SK-N-SH (cell line): ENCODE measurements at regions not wholly inside any gene's neighbourhood (a gene's known extent, or its start where the extent isn't known, plus 50 kb on each side); places are given as distances from the start of the nearest gene placed in this dataset.

Experiments
- CTCF ChIA-PET: fragments of 300-600, 350-600 bp; formaldehyde crosslinking; extraction: SDS; loops from one replicate; lab custom pipeline; 2021; lab: Yijun Ruan, JAX
- POLR2A ChIA-PET: fragments of 350-600 bp; sonication (Branson Sonifier 250); formaldehyde crosslinking; extraction: SDS; loops from one replicate; lab custom pipeline; 2020; ENCODE audit warnings: antibody characterized with exemption, inconsistent platforms; lab: Yijun Ruan, JAX
- DNase-seq: peaks from one replicate; pipeline ENCODE4 v3.0.0; 2012
- H2AFZ ChIP-seq: fragments of 200-600 bp; sonication (generic); 2 replicates; pipeline ENCODE4 v1.8.1; 2016; ENCODE audit warnings: antibody characterized with exemption, mild to moderate bottlenecking, low read depth
- H3F3A ChIP-seq: fragments of 200-600 bp; sonication (generic); replicated peaks from 2 replicates; pipeline ENCODE3; 2016; ENCODE audit warnings: antibody characterized with exemption, mild to moderate bottlenecking; ENCODE audit not compliant: insufficient read depth
- H3K27ac ChIP-seq, 2 experiments: fragments of 200-500 bp in 1 of 2; fragments of 200-600 bp in 1 of 2; sonication (Bioruptor generic) in 1 of 2; sonication (generic), shearing (Covaris generic) in 1 of 2; 2 replicates each; pipeline versions ENCODE4 v1.5.1 to v1.6.1; 2014 to 2016; ENCODE audit warnings: low read depth in 2 of 2, inconsistent platforms in 1 of 2, low read length in 1 of 2, mild to moderate bottlenecking in 1 of 2, mixed read lengths in 1 of 2
- H3K27me3 ChIP-seq: fragments of 200-600 bp; sonication (generic), shearing (Covaris generic); 2 replicates; pipeline ENCODE4 v1.6.1; 2016; ENCODE audit warnings: mixed run types; ENCODE audit not compliant: insufficient read depth
- H3K36me3 ChIP-seq, 2 experiments: fragments of 200-500 bp in 1 of 2; fragments of 200-600 bp in 1 of 2; sonication (Bioruptor generic) in 1 of 2; sonication (generic) in 1 of 2; replicated peaks in 1 of 2; 2 replicates each; pipeline versions ENCODE3 to v1.5.1; 2014 to 2016; ENCODE audit warnings: low read length in 1 of 2, mild to moderate bottlenecking in 1 of 2; ENCODE audit not compliant: insufficient read depth in 2 of 2, control insufficient read depth in 1 of 2
- H3K4me1 ChIP-seq, 2 experiments: fragments of 200-500 bp in 1 of 2; fragments of 200-600 bp in 1 of 2; sonication (Bioruptor generic) in 1 of 2; sonication (generic), shearing (Covaris generic) in 1 of 2; 2 replicates each; pipeline versions ENCODE4 v1.5.1 to v1.6.1; 2014 to 2016; ENCODE audit warnings: low read depth in 1 of 2, low read length in 1 of 2, mixed run types in 1 of 2; ENCODE audit not compliant: insufficient read depth in 2 of 2, control insufficient read depth in 1 of 2
- H3K4me2 ChIP-seq: fragments of 200-600 bp; sonication (generic), shearing (Covaris generic); 2 replicates; pipeline ENCODE4 v1.6.1; 2017; ENCODE audit warnings: mixed run types
- H3K4me3 ChIP-seq, 2 experiments: fragments of 200-500 bp in 1 of 2; fragments of 200-600 bp in 1 of 2; sonication (Bioruptor generic) in 1 of 2; sonication (generic), shearing (Covaris generic) in 1 of 2; 2 replicates each; pipeline versions ENCODE4 v1.5.1 to v1.8.1; 2014 to 2016; ENCODE audit warnings: low read depth in 2 of 2, inconsistent platforms in 1 of 2, low read length in 1 of 2, mild to moderate bottlenecking in 1 of 2, mixed read lengths in 1 of 2, moderate library complexity in 1 of 2
- H3K79me2 ChIP-seq: fragments of 200-600 bp; sonication (generic); 2 replicates; pipeline ENCODE4 v1.8.1; 2017; ENCODE audit warnings: mild to moderate bottlenecking; ENCODE audit not compliant: insufficient read depth
- H3K9ac ChIP-seq: fragments of 200-600 bp; sonication (generic); 2 replicates; pipeline ENCODE4 v1.6.1; 2017; ENCODE audit warnings: mixed run types
- H3K9me2 ChIP-seq: fragments of 200-600 bp; sonication (generic); 2 replicates; pipeline ENCODE4 v1.6.1; 2017; ENCODE audit warnings: mixed run types
- H3K9me3 ChIP-seq: fragments of 200-600 bp; sonication (generic); 2 replicates; pipeline ENCODE4 v1.6.1; 2017; ENCODE audit warnings: mixed run types, mild to moderate bottlenecking, moderate library complexity
- H4K20me1 ChIP-seq: fragments of 200-600 bp; sonication (generic); 2 replicates; pipeline ENCODE4 v1.6.1; 2017; ENCODE audit warnings: mild to moderate bottlenecking, mixed run types; ENCODE audit not compliant: insufficient read depth
- ELF1 ChIP-seq: IDR thresholded peaks from 2 replicates; pipeline ENCODE4 v1.4.0; 2012
- EP300 ChIP-seq, 2 experiments: IDR thresholded peaks; 2 replicates each; pipeline versions ENCODE4 v1.4.0 to v1.6.1; 2012; ENCODE audit warnings: borderline replicate concordance in 1 of 2, low read depth in 1 of 2, low read length in 1 of 2
- FOSL2 ChIP-seq: IDR thresholded peaks from 2 replicates; pipeline ENCODE4 v1.4.0; 2012; ENCODE audit warnings: low read depth, mild to moderate bottlenecking, moderate library complexity, borderline replicate concordance
- FOXJ3 ChIP-seq: sonication (generic); formaldehyde crosslinking; IDR thresholded peaks from 2 replicates; pipeline ENCODE4 v1.5.1; 2020; ENCODE audit warnings: mild to moderate bottlenecking, missing genetic modification reagents
- GABPA ChIP-seq: IDR thresholded peaks from 2 replicates; pipeline ENCODE4 v1.4.0; 2012; ENCODE audit warnings: low read depth, mild to moderate bottlenecking
- GATA2 ChIP-seq: sonication (generic); formaldehyde crosslinking; IDR thresholded peaks from 2 replicates; pipeline ENCODE4 v1.5.0; 2020; ENCODE audit warnings: mild to moderate bottlenecking, missing genetic modification reagents
- MEF2A ChIP-seq: IDR thresholded peaks from 2 replicates; pipeline ENCODE4 v1.4.0; 2012; ENCODE audit warnings: low read depth, borderline replicate concordance
- POLR2AphosphoS5 ChIP-seq: IDR thresholded peaks from 2 replicates; pipeline ENCODE4 v1.6.1; 2012; ENCODE audit warnings: low read depth, low read length
- RAD21 ChIP-seq: IDR thresholded peaks from 2 replicates; pipeline ENCODE4 v1.6.1; 2012; ENCODE audit warnings: mild to moderate bottlenecking, low read length
- REST ChIP-seq: IDR thresholded peaks from 2 replicates; pipeline ENCODE4 v1.6.1; 2012; ENCODE audit warnings: mild to moderate bottlenecking, low read depth, low read length, moderate library complexity
- RXRA ChIP-seq: IDR thresholded peaks from 2 replicates; pipeline ENCODE4 v1.4.0; 2012; ENCODE audit warnings: low read depth, mild to moderate bottlenecking, borderline replicate concordance
- USF1 ChIP-seq: IDR thresholded peaks from 2 replicates; pipeline ENCODE4 v1.4.0; 2012; ENCODE audit warnings: low read depth, borderline replicate concordance
- USF2 ChIP-seq: fragments of 150-350 bp; IDR thresholded peaks from 2 replicates; pipeline ENCODE4 v1.6.1; 2017; ENCODE audit warnings: antibody characterized with exemption, low read length, low read depth, borderline replicate concordance
- YY1 ChIP-seq: IDR thresholded peaks from 2 replicates; pipeline ENCODE4 v1.4.0; 2012; ENCODE audit warnings: low read depth, mild to moderate bottlenecking
- TF ChIP-seq, protein P1 (sequence below): IDR thresholded peaks from 2 replicates; pipeline ENCODE4 v1.4.0; 2012; ENCODE audit warnings: low read depth, borderline replicate concordance

DNA sequence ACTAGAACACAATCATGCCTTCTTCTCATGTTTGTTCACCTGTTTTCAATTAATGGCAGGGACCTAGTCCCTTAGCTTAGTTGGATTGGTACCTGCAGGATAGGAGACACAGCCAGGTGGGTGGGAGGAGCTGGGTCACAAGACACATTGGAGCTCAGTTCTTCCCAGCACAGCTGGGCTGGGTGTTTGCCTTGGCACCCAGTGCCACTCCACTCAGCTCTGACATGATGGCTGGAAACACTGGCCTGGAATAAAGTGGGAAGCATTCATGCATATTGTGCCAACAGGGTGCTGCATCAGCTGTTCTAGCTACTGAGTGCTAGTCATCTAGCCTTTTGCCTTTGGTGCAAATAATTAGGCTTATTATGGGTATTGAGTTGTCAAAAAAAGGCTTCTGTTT is 226.1 kb downstream of the PTEN start:
- no peaks in the 10 kb centered on the region for H4K20me1 ChIP-seq
- H3K9ac ChIP-seq, result no peak overlapping the region
- H2AFZ ChIP-seq, result no peak overlapping the region
- CTCF ChIA-PET, result no interaction called here
- no peaks in the 10 kb centered on the region; a peak in 2 of 4 replicates for H3K4me1 ChIP-seq
- H3K9me3 ChIP-seq, result no peaks in the 10 kb centered on the region
- H3K4me2 ChIP-seq, result no peak overlapping the region
- no peaks in the 10 kb centered on the region for H3K27me3 ChIP-seq
- POLR2A ChIA-PET, result no interaction called here
- no peaks in the 10 kb centered on the region for H3K36me3 ChIP-seq
- H3F3A ChIP-seq, result no peaks in the 10 kb centered on the region
- no peaks in the 10 kb centered on the region for H3K9me2 ChIP-seq
- no peak for TF ChIP-seq FOXJ3 (CRISPR knock-in tag)
- no peak for TF ChIP-seq GATA2
- TF ChIP-seq FOSL2, result no peak
- no peak for TF ChIP-seq USF1
- TF ChIP-seq, protein P1, sequence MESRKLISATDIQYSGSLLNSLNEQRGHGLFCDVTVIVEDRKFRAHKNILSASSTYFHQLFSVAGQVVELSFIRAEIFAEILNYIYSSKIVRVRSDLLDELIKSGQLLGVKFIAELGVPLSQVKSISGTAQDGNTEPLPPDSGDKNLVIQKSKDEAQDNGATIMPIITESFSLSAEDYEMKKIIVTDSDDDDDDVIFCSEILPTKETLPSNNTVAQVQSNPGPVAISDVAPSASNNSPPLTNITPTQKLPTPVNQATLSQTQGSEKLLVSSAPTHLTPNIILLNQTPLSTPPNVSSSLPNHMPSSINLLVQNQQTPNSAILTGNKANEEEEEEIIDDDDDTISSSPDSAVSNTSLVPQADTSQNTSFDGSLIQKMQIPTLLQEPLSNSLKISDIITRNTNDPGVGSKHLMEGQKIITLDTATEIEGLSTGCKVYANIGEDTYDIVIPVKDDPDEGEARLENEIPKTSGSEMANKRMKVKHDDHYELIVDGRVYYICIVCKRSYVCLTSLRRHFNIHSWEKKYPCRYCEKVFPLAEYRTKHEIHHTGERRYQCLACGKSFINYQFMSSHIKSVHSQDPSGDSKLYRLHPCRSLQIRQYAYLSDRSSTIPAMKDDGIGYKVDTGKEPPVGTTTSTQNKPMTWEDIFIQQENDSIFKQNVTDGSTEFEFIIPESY, result no peak
- no peak for TF ChIP-seq REST
- no peak for TF ChIP-seq GABPA
- TF ChIP-seq USF2, result no peak
- TF ChIP-seq ELF1, result no peak
- TF ChIP-seq MEF2A, result no peak
- no peak for TF ChIP-seq RXRA
- no peak for TF ChIP-seq EP300 (IDR thresholded peaks at IDR 0.05; ENCODE audit: borderline replicate concordance in 1 of 2, low read depth in 1 of 2, low read length in 1 of 2)
- no peak for TF ChIP-seq RAD21
- TF ChIP-seq POLR2AphosphoS5, result no peak
- TF ChIP-seq YY1, result no peak
- no peak for DNase-seq
- H3K4me3 ChIP-seq, result no peak overlapping the region
- H3K79me2 ChIP-seq, result no peaks in the 10 kb centered on the region
- no peak overlapping the region for H3K27ac ChIP-seq
